ENCODE measurements at regions not wholly inside any gene's neighbourhood (a gene's known extent, or its start where the extent isn't known, plus 50 kb on each side); places are given as distances from the start of the nearest gene placed in this dataset.

DNA sequence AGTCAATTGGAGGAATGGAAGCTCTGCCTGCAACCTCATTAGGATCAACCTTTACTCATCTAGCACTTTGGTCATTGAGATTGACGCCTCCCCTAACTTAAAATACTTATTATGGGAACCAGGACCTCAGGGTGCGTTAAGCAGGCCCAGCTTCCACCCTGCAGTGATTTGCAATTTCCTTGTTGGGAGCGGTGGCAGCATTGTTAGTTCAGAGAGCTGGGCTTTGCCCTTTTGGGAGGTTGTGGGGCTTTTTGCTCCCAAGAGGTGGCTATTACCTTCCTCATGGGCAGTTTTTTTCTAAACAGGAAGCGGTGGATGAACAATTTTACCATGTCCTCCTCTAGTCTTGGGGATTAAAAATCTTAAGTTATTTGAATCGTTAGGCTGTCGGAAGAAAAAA lies 60.9 kb downstream of the TMEM215 start:
- ATAC-seq (no peak), DNase-seq (no peak)
- Histone ChIP-seq H3K27ac (no peak overlapping the region), H3K9me3 (no peaks in the 10 kb centered on the region), H3K36me3 (no peaks in the 10 kb centered on the region), H3K27me3 (no peaks in the 10 kb centered on the region), H3K4me1 (no peaks in the 10 kb centered on the region), H3K4me3 (no peak overlapping the region)
- TF ChIP-seq POLR2A (IDR thresholded peaks at IDR 0.05), result no peak
- TF ChIP-seq, protein P1, sequence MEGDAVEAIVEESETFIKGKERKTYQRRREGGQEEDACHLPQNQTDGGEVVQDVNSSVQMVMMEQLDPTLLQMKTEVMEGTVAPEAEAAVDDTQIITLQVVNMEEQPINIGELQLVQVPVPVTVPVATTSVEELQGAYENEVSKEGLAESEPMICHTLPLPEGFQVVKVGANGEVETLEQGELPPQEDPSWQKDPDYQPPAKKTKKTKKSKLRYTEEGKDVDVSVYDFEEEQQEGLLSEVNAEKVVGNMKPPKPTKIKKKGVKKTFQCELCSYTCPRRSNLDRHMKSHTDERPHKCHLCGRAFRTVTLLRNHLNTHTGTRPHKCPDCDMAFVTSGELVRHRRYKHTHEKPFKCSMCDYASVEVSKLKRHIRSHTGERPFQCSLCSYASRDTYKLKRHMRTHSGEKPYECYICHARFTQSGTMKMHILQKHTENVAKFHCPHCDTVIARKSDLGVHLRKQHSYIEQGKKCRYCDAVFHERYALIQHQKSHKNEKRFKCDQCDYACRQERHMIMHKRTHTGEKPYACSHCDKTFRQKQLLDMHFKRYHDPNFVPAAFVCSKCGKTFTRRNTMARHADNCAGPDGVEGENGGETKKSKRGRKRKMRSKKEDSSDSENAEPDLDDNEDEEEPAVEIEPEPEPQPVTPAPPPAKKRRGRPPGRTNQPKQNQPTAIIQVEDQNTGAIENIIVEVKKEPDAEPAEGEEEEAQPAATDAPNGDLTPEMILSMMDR (IDR thresholded peaks at IDR 0.05), result no peak
- intact Hi-C loops (cut with DNase I), result no loop called here
- WGBS (ENCODE audit: insufficient coverage, low coverage, low lambda C conversion rate, missing lambda C conversion rate), result 54% methylated on average over 5 of the region's 6 CpGs

DNA sequence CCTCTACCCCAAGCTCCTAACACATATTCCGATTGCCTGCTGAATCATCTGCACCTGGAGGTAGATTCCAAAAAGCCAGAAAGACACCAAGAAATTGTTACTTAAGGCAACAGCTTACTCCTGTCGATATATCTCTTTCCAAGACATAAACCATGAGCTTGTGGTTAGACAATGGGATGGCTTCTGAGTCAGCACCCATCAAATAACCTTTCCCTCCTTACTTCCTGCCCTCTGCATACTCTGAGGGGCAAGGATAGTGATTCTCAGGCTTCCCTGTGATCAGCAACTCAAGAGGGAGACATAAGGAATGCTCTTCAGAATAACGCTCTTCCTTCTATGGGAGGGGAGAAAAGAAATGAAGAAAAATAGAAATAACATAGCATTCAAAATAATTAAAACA lies 70.9 kb downstream of the TMEM215 start:
- no peak overlapping the region for H3K27ac ChIP-seq
- TF ChIP-seq, protein P1 (IDR thresholded peaks at IDR 0.05), result no peak
- TF ChIP-seq POLR2A (IDR thresholded peaks at IDR 0.05), result no peak
- no peaks in the 10 kb centered on the region for H3K36me3 ChIP-seq
- ATAC-seq (no peak), DNase-seq (no peak)
- no peaks in the 10 kb centered on the region for H3K9me3 ChIP-seq
- no peak overlapping the region for H3K4me3 ChIP-seq
- H3K27me3 ChIP-seq, result no peaks in the 10 kb centered on the region
- 46% methylated on average over 3 of the region's 3 CpGs for WGBS (ENCODE audit: insufficient coverage, low coverage, low lambda C conversion rate, missing lambda C conversion rate)
- H3K4me1 ChIP-seq, result no peaks in the 10 kb centered on the region
- intact Hi-C loops (cut with DNase I), result no loop called here

DNA sequence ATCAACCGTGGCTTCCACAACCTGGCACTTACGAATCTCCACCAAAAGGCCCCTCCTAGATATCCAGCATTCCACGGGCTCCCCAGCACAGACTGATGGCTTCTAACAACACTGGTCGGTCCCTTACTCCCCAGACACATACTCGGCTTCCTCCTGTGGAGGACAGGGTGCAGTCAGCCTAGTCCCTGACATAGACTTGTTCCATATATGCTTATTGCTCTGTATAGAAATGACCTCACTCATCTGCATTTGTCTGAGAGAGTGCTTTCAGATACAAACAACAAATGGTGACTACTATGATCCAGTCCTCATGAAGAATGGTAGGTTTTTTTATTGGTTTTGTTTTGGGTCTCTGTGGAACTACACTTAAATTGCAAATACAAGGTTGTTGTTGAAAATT lies 72.4 kb downstream of the TMEM215 start:
- DNase-seq (no peak), ATAC-seq (no peak)
- intact Hi-C loops (cut with DNase I), result no loop called here
- TF ChIP-seq, protein P1 (IDR thresholded peaks at IDR 0.05), result no peak
- TF ChIP-seq POLR2A (IDR thresholded peaks at IDR 0.05), result no peak
- H3K4me3 ChIP-seq, result no peak overlapping the region
- H3K36me3 ChIP-seq, result no peaks in the 10 kb centered on the region
- no peaks in the 10 kb centered on the region for H3K4me1 ChIP-seq
- H3K9me3 ChIP-seq, result no peaks in the 10 kb centered on the region
- H3K27me3 ChIP-seq, result no peaks in the 10 kb centered on the region
- H3K27ac ChIP-seq, result no peak overlapping the region
- 33% methylated on average over 5 of the region's 5 CpGs for WGBS (ENCODE audit: insufficient coverage, low coverage, low lambda C conversion rate, missing lambda C conversion rate)

DNA sequence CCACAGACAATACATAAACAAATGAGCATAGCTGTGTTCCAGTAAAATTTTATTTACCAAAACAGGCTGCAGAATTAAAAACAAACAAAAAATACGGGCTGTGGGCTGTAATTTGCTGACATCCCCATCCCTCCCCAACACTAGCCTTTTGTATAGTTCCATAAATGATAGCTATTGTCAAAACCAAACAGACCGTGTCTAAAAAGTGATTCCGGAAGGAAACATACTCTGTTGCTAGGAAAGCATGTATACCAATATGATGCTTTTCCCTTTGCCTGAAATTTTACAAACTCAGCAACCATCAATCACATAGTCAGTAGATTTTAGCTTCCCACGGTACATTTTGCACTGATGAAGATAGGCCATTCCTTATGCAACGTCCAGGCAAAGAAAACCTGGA lies 80.0 kb downstream of the TMEM215 start:
- intact Hi-C loops (cut with DNase I), result no loop called here
- Histone ChIP-seq H3K27ac (no peak overlapping the region), H3K4me3 (no peak overlapping the region), H3K4me1 (no peaks in the 10 kb centered on the region), H3K27me3 (no peaks in the 10 kb centered on the region), H3K9me3 (no peaks in the 10 kb centered on the region), H3K36me3 (no peaks in the 10 kb centered on the region)
- no peak for TF ChIP-seq POLR2A (IDR thresholded peaks at IDR 0.05)
- TF ChIP-seq, protein P1 (IDR thresholded peaks at IDR 0.05), result no peak
- WGBS (ENCODE audit: insufficient coverage, low coverage, low lambda C conversion rate, missing lambda C conversion rate), result 52% methylated on average over 5 of the region's 5 CpGs
- DNase-seq (no peak), ATAC-seq (no peak)

DNA sequence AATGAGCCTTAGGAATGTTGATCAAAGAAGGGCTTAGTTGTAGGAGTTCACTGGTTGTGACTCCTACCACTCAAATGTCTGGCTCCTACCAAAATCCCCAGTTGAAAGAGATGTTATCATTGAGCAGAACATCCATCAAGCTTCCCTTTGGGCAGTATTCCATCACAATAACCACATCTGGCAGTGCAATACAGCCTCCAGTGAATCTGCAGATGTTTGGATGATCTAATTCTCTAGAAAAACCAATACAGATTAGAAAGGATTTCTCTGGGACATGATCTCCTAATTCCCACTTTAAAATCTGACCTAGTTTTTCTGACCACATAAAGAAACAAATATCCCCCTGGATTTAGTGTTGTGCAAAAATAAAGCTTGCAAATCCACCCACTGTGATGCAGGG lies 81.6 kb downstream of the TMEM215 start:
- intact Hi-C loops (cut with DNase I), result no loop called here
- ATAC-seq, result no peak
- Histone ChIP-seq H3K27me3 (no peaks in the 10 kb centered on the region), H3K36me3 (no peaks in the 10 kb centered on the region), H3K4me3 (no peak overlapping the region), H3K27ac (no peak overlapping the region), H3K9me3 (no peaks in the 10 kb centered on the region), H3K4me1 (no peaks in the 10 kb centered on the region)
- no peak for DNase-seq
- TF ChIP-seq POLR2A (IDR thresholded peaks at IDR 0.05), result no peak
- TF ChIP-seq, protein P1 (IDR thresholded peaks at IDR 0.05), result no peak
